NCI-H82 treated with DMSO at 0.1 percent for 48 hours (cell line): ENCODE measurements at regions not wholly inside any gene's neighbourhood (a gene's known extent, or its start where the extent isn't known, plus 50 kb on each side); places are given as distances from the start of the nearest gene placed in this dataset.

Experiments
- DNase-seq: peaks from one replicate; lab custom pipeline; 2025; ENCODE audit not compliant: unreplicated experiment; lab: John Stamatoyannopoulos, UW

DNA sequence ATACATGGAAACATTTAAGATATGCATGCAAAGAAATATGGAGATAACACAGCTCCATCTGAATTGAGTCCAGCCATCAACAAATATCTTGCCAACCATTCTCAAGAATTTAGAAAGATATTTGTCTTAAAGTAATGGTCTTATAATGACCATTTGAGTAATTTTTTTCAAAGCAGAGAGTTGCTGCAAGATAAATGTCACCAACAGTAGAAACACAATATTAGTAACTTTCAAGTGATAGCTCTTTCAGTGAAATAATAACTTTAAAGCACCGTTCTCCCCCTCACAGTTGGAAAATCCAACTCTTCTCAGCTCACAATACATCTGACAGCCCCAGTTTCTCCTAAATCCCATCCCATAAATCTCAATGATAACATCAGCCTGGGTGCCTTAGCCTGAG is 481.0 kb upstream of the ADAMTS5 start:
- DNase-seq = no peak

DNA sequence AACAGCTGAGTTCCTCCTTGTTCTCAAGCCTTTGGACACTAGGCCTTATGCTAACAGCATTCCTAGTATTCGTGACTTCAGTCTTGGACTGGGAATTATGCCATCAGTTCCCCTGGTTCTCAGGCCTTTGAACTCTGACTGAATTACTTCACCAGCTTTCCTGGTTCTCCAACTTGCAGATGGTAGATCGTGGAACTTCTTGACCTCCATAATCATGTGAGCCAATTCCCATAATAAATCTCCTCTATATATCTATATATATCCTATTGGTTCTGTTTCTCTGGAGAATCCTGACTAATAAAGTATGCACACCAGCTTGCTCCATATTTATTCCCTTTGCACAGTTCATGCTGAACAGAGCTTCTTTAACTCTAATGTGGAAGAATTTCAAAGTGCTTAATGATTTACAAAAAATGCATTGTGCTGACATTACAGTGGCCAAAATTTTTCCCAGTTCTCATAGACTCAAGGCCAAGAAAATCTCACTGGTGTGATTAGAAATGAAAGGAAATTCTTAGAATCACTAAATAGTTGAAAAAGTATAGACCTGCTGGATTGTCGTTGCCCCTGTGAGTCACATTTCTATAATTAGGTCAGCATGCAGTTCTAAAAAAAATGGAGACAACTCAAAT is 462.9 kb upstream of the ADAMTS5 start:
- no peak for DNase-seq

DNA sequence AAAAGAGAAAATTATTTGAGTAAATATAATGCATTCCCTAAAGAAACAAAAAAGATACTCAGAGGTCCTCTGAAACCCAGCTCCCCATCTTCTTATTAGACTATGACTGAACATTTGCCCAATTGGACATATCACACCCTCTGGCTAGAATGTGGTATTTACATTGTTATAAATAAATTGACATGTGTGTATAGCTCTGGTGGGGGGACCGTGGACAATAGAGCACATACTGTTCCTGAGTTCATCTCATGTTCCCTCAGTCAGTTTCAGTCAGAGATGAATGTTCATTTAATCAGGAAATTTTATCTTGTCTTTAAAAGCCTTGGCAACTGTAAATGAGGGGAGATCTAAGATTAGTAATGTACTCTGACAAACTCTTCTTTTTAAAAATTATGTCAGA is 459.3 kb upstream of the ADAMTS5 start:
- no peak for DNase-seq

- no peak for DNase-seq
These were observed 458.7 kb upstream of the ADAMTS5 start for GRCh38 chr21:27425574-27425973.

DNA sequence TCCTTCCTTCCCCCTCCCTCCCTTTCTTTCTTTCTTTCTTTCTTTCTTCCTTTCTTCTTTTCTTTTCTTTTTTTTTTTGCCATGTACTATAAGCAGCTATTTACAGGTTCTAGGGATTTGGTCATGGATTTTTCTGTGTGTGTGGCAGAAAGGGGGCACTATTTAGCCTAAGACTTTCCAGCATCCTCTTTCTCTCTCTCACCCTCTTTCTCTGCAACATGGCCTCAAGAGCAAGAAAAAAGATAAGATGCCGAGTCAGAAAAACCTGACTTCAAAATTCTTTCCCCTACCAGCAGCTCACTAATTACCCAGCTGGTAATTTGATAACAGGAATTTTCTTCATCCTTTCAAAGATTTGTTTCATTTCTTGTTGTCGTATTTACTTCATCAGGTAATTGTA is 458.3 kb upstream of the ADAMTS5 start:
- no peak for DNase-seq

DNA sequence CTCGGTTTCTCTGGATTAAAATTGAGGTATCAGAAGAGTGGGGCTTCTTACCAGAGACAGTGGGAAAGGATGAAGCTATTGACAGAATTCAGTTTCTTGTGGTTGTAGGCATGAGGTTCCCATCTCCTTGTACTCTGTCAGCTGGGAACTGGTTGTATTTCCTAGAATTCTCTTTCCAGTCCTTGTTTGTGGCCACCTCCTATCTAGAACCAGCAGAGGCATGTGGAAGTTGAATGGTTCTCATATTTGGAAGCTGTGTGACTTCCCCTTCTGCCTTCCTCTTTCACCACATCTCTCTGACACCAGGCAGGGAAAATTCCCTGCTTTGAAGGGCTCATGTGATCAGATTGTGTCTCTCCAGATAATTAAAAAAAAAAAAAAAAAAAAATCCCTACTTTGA is 457.7 kb upstream of the ADAMTS5 start:
- DNase-seq = no peak

GRCh38 chr21:27423906-27424595 is 457.2 kb upstream of the ADAMTS5 start:
- no peak for DNase-seq

DNA sequence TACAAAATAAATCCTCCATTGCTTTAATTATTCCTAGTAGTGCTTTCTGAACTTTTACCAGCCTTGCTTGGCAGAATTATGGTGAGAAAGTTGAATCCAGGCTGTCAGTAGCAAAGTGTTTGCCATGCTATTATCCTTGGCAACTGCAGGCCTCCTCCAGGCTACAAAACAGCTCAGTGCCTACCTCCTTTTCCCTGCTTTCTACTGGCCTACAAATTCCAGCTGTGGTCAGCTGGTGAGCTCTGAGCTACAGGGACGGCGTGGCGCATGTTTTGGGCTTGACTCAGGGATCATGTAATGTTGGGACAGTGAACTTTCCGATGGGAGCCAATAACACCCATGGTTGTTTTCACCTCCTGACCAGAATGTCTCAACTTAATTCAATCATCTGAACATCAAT is 456.1 kb upstream of the ADAMTS5 start:
- DNase-seq = no peak

GRCh38 chr21:27422435-27422834 is 455.5 kb upstream of the ADAMTS5 start:
- DNase-seq = no peak

DNA sequence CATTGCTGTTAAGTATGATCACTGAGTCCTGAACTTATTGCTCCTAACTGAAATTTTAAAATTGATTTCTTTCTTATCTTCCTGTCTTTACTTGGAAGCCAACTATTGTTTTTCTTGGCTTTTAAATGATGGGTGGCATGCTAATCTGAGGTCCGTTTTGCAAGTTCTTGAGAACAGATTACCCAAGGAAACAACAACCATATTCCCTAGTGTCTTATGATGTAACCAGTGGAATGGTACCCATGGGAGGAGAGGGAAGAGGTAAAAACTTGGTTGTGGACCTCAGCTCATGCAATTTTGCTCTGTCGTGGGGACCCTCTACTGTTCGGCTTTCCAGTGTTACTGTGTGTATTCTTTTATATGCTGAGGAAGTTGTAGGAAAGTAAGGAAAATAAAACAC is 454.8 kb upstream of the ADAMTS5 start:
- DNase-seq = no peak

DNA sequence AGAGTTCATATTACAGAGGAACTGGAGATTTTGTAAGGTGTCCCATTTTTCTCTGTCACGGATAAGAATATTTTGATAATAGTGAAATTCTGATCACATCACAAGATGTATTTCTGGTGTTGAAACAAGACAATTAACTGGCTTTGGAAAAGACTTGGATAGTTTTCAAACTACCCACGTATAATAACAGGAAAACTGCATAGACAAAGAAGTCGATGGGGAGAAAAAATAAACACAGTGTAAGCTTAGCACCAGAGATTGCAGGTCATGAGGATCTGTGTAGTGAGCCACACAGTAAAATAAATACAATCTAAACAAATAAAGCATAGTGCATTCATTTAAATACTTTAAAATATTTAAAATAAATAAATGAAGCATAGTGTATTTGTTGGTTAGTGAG is 452.3 kb upstream of the ADAMTS5 start:
- no peak for DNase-seq

DNA sequence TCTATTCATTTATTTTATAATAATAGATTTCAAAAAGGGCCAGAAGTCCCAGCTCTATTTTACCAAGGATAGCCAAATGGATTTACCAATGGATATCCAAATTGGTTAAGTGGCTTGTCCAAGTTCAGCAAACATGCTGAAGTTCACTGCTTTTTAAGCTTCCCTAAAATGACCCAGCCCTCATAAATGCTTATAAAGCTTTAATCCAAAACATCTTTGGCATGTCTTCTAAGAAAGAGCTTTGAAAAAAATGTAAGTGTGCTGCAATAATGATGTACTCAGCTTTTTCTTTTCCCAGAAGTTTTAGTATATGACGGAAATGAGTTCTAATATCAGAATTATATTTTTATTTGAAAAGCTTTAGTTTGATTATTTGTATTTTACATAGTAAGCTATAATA is 451.5 kb upstream of the ADAMTS5 start:
- DNase-seq = no peak

DNA sequence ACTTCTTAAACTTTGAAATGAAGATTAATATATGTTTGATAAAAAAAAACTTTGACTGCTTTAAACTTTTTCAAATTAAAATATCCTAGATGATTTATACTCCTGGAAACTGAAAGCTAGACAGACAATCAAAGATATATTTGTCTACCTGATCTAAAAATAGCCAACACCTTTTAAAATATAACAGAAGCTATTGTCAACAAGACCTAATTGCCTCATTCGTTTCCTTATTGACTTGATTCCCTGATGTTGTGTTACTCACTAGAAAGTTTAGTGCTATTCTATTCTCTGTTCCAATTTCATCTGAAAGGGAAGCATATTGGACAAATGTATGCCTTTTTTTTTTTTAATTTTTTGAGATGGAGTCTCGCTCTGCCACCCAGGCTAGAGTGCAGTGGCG is 445.6 kb upstream of the ADAMTS5 start:
- DNase-seq = no peak

GRCh38 chr21:27408826-27409225 is 441.9 kb upstream of the ADAMTS5 start:
- no peak for DNase-seq

GRCh38 chr21:27407271-27407670 is 440.4 kb upstream of the ADAMTS5 start:
- DNase-seq = no peak

DNA sequence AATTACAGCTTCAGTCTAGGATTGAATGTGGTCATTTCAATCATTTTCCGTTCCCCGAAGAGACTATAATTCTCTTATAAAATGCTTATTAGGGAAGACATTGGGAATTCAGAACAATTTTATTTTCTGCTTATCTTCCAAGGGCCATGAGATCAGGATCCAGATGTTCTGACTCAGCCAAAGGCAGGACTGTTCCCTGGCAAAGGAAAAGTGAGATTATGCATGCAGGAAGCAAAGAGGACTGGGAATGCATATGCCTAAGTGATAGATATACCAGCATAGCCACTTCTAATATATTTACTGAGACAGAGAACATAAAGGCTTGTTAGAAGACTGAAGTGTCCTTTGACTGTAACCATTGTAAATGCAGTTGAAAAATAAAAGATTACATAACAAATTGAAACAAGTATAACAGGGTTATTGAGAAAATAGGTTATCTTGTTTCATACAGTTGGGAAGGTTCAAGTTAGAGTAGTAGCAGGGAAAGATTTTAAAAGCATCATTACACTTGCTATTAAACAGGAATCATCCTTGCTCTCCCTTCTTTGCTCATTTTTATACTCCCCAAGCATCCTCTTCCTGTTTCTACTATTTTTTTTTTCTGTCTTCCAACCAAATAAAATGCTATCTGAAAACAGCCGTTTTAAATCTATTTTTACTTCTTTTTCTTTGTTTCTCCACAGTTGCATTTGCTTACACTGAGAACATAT is 439.6 kb upstream of the ADAMTS5 start:
- no peak for DNase-seq

GRCh38 chr21:27403011-27403410 is 436.1 kb upstream of the ADAMTS5 start:
- DNase-seq = no peak

GRCh38 chr21:27400045-27400444 is 433.2 kb upstream of the ADAMTS5 start:
- no peak for DNase-seq

- no peak for DNase-seq
These were observed 430.7 kb upstream of the ADAMTS5 start for GRCh38 chr21:27397578-27397977.

DNA sequence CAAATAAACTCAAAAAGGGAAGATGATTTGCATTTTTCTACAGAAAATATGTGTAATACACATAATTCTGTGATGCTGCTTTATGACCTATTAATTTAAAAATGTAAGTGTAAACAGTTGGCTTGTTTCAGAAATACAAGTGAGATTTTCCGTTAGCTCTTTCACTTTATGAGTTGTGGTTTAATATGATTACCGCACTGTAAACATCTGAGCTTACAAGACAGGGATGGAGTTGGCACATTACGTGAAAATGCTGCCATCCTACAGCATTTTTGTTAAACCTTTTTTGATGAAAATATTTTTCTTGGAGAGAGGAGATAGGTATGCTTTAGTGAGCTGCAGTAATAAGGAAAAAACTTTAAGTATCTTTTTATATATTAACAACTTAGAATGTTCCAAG is 426.8 kb upstream of the ADAMTS5 start:
- no peak for DNase-seq

- no peak for DNase-seq
These were observed 425.1 kb upstream of the ADAMTS5 start for GRCh38 chr21:27391990-27392389.

- DNase-seq = no peak
These were observed 423.5 kb upstream of the ADAMTS5 start for GRCh38 chr21:27390384-27390783.
